B cell (primary cell): ENCODE measurements at regions not wholly inside any gene's neighbourhood (a gene's known extent, or its start where the extent isn't known, plus 50 kb on each side); places are given as distances from the start of the nearest gene placed in this dataset.

Experiments
- ATAC-seq: fragments of 200-7000 bp; cut with Tn5 transposase; one replicate; pipeline ENCODE4 v1.10.0; 2021; ENCODE audit warnings: low read depth, mild to moderate bottlenecking, moderate number of reproducible peaks, moderate library complexity
- CTCF ChIA-PET: fragments of 350-600 bp; sonication (Branson Sonifier 250); formaldehyde crosslinking; loops from one replicate; lab custom pipeline; 2021; ENCODE audit warnings: antibody characterized with exemption, inconsistent platforms; lab: Charles Lee
- POLR2A ChIA-PET: fragments of 350-600 bp; sonication (Branson Sonifier 250); formaldehyde crosslinking; loops from one replicate; lab custom pipeline; 2021; ENCODE audit warnings: antibody characterized with exemption; lab: Charles Lee
- DNase-seq: peaks from one replicate; pipeline ENCODE4 v3.0.0; 2013
- H2AFZ ChIP-seq: 2 replicates; pipeline ENCODE4 v1.6.1; 2012; ENCODE audit warnings: mild to moderate bottlenecking, low read depth, low read length; ENCODE audit not compliant: insufficient read depth, poor library complexity, severe bottlenecking
- H3K27ac ChIP-seq, 2 donors: 1 replicate in 1 of 2; 2 replicates in 1 of 2; pipeline ENCODE4 v1.5.1; 2012 to 2013; ENCODE audit warnings: low read length in 2 of 2, mild to moderate bottlenecking in 2 of 2, moderate library complexity in 1 of 2
- H3K27me3 ChIP-seq, 4 experiments: fragments of 200-600 bp in 1 of 4; sonication (generic) in 1 of 4; replicated peaks in 1 of 4; 1 replicate in 2 of 4; 2 replicates in 2 of 4; pipeline versions ENCODE4 v1.6.1 to v1.7.0; 2013 to 2016; ENCODE audit warnings: low read length in 3 of 4, mild to moderate bottlenecking in 2 of 4, mixed read lengths in 1 of 4, moderate library complexity in 1 of 4; ENCODE audit not compliant: insufficient read depth in 4 of 4, control insufficient read depth in 3 of 4; ENCODE audit errors: control extremely low read depth in 1 of 4
- H3K36me3 ChIP-seq, 2 experiments: replicated peaks in 1 of 2; 1 replicate in 1 of 2; 2 replicates in 1 of 2; pipeline versions ENCODE4 v1.6.1 to v1.7.1; 2013; ENCODE audit warnings: low read length in 1 of 2; ENCODE audit not compliant: insufficient read depth in 2 of 2, control insufficient read depth in 1 of 2; ENCODE audit errors: control extremely low read depth in 1 of 2, extremely low read depth in 1 of 2
- H3K4me1 ChIP-seq, 2 donors: fragments of 200-600 bp in 1 of 2; sonication (generic) in 1 of 2; 1 replicate in 1 of 2; 2 replicates in 1 of 2; pipeline versions ENCODE4 v1.5.1 to v1.6.1; 2013 to 2017; ENCODE audit warnings: low read length in 2 of 2; ENCODE audit not compliant: control insufficient read depth in 2 of 2, insufficient read depth in 2 of 2
- H3K4me2 ChIP-seq: replicated peaks from 2 replicates; pipeline ENCODE3; 2012; ENCODE audit warnings: mild to moderate bottlenecking, low read depth, low read length; ENCODE audit not compliant: poor library complexity, severe bottlenecking
- H3K4me3 ChIP-seq, 5 experiments: fragments of 200-600 bp in 1 of 5; sonication (generic) in 1 of 5; 1 replicate in 3 of 5; 2 replicates in 2 of 5; pipeline versions ENCODE4 v1.5.1 to v1.7.0; 2011 to 2016; ENCODE audit warnings: low read length in 4 of 5, mild to moderate bottlenecking in 4 of 5, low read depth in 2 of 5, control low read depth in 1 of 5, moderate library complexity in 1 of 5; ENCODE audit not compliant: insufficient read depth in 1 of 5; ENCODE audit errors: control extremely low read depth in 1 of 5, extremely low read depth in 1 of 5
- H3K79me2 ChIP-seq: fragments of 200-600 bp; sonication (generic); one replicate; pipeline ENCODE4 v1.6.0; 2016; ENCODE audit warnings: low read length; ENCODE audit not compliant: control insufficient read depth, insufficient read depth
- H3K9ac ChIP-seq: fragments of 200-600 bp; sonication (generic); 2 replicates; pipeline ENCODE4 v1.6.1; 2017; ENCODE audit warnings: mild to moderate bottlenecking, low read length, moderate library complexity
- H3K9me3 ChIP-seq, 3 donors: one replicate each; pipeline versions ENCODE4 v1.6.1 to v1.7.1; 2013; ENCODE audit warnings: low read length in 2 of 3; ENCODE audit not compliant: control insufficient read depth in 2 of 3, insufficient read depth in 1 of 3; ENCODE audit errors: control extremely low read depth in 1 of 3
- H4K20me1 ChIP-seq: 2 replicates; pipeline ENCODE4 v1.6.0; 2012; ENCODE audit warnings: mild to moderate bottlenecking, low read length; ENCODE audit not compliant: insufficient read depth, control insufficient read depth, poor library complexity, severe bottlenecking
- H3K27ac Mint-ChIP-seq: one replicate; pipeline ENCODE4 v1.8.0; 2021; ENCODE audit warnings: mixed read lengths
- H3K27me3 Mint-ChIP-seq: one replicate; pipeline ENCODE4 v1.8.0; 2021; ENCODE audit warnings: mixed read lengths
- H3K4me1 Mint-ChIP-seq: one replicate; pipeline ENCODE4 v1.8.0; 2021; ENCODE audit warnings: mixed read lengths
- H3K4me3 Mint-ChIP-seq: one replicate; pipeline ENCODE4 v1.8.0; 2021; ENCODE audit warnings: mixed read lengths
- H3K9me3 Mint-ChIP-seq: one replicate; pipeline ENCODE4 v1.8.0; 2022; ENCODE audit warnings: mixed read lengths; ENCODE audit not compliant: insufficient read depth
- EZH2 ChIP-seq: IDR thresholded peaks from 2 replicates; pipeline ENCODE4 v1.6.1; 2012; ENCODE audit warnings: borderline replicate concordance, low read depth, mild to moderate bottlenecking, moderate library complexity, low read length; ENCODE audit not compliant: insufficient read depth, poor library complexity, severe bottlenecking
- WGBS: methylation state at CpG from one replicate; pipeline ENCODE4 v1.1.5; 2013; ENCODE audit warnings: missing lambda C conversion rate; ENCODE audit not compliant: insufficient coverage; 5-methylcytosine and 5-hydroxymethylcytosine counted together
- intact Hi-C: fragments of 100-400 bp; cut with micrococcal nuclease; formaldehyde crosslinking; loops from one replicate; pipeline ENCODE4 v1.10.0; 2022
- TF ChIP-seq, protein P1 (sequence below): fragments of 200-600 bp; IDR thresholded peaks from one replicate; pipeline ENCODE4 v1.8.0; 2022; ENCODE audit warnings: antibody characterized with exemption, mild to moderate bottlenecking

DNA sequence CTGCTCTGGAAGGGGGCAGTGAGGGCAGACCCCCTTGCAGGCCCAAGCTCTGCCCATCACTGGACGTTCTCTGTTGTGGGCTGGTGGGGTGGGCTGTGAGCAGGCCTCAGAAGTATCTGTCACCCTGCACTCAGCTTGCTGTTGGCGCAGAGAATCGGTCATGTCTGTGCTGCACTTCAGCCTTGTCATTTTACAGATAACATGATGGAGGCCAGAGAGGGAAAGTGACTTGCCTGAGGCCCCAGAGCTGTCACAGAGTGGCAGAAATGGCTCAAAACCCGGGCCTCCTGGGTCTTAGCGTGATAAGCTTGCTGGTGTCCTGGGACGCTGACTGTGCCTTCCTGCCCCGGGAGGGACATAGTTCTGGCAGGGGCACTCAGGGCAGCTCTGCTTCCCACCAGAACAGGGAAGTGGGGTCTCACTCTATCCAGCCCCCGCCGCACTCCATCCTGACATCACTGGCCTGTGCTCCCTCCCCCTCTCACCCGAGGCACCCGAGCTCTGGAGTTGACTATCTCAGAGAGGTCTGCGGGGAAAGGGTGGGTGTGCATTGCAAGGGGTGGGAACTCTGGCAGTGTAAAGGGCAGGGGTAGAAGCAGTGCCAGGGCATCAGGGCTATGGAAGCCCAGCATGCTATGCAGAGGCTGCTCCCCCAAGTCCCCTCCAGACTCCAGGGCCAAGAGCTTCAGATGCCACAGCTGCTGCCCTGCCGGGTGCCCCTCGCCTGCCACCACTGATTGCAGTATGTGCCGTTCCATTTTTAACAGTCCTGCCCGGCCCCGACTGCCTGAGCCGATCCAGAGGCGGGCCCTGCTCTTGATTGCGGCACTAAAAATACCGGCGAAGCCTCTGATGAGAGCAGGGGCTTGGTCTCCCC, 50.4 kb upstream of the NECTIN1 start:
- Histone ChIP-seq H2AFZ (no peak overlapping the region), H3K27me3 (peaks cover 0 to 6% (median 2%) of the 10 kb centered on the region in 4 experiments), H3K36me3 (no peaks in the 10 kb centered on the region), H3K9ac (no peak overlapping the region), H3K4me3 (no peak overlapping the region), H3K27ac (no peak overlapping the region), H3K9me3 (peaks cover 0 to 9% (median 0%) of the 10 kb centered on the region in 3 donors), H3K4me1 (no peaks in the 10 kb centered on the region), H4K20me1 (no peaks in the 10 kb centered on the region), H3K79me2 (no peaks in the 10 kb centered on the region), H3K4me2 (no peak overlapping the region)
- ChIA-PET POLR2A (no interaction called here), CTCF (no interaction called here)
- no peak overlapping the region for H3K27ac Mint-ChIP-seq
- ATAC-seq (no peak), DNase-seq (no peak)
- H3K9me3 Mint-ChIP-seq = no peaks in the 10 kb centered on the region
- no peak for TF ChIP-seq EZH2
- TF ChIP-seq, protein P1, sequence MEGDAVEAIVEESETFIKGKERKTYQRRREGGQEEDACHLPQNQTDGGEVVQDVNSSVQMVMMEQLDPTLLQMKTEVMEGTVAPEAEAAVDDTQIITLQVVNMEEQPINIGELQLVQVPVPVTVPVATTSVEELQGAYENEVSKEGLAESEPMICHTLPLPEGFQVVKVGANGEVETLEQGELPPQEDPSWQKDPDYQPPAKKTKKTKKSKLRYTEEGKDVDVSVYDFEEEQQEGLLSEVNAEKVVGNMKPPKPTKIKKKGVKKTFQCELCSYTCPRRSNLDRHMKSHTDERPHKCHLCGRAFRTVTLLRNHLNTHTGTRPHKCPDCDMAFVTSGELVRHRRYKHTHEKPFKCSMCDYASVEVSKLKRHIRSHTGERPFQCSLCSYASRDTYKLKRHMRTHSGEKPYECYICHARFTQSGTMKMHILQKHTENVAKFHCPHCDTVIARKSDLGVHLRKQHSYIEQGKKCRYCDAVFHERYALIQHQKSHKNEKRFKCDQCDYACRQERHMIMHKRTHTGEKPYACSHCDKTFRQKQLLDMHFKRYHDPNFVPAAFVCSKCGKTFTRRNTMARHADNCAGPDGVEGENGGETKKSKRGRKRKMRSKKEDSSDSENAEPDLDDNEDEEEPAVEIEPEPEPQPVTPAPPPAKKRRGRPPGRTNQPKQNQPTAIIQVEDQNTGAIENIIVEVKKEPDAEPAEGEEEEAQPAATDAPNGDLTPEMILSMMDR = no peak
- intact Hi-C loops = no loop called here
- peaks cover 26% of the 10 kb centered on the region for H3K27me3 Mint-ChIP-seq
- 49% methylated on average over 17 of the region's 22 CpGs for WGBS
- no peak overlapping the region for H3K4me3 Mint-ChIP-seq
- H3K4me1 Mint-ChIP-seq = no peaks in the 10 kb centered on the region
